SK-N-SH (cell line): ENCODE measurements at regions not wholly inside any gene's neighbourhood (a gene's known extent, or its start where the extent isn't known, plus 50 kb on each side); places are given as distances from the start of the nearest gene placed in this dataset.

Experiments used
- CTCF ChIP-seq: fragments of 200-600 bp; sonication (generic); IDR thresholded peaks from 2 replicates; pipeline ENCODE4 v1.6.1; 2017; ENCODE audit warnings: antibody characterized with exemption, mild to moderate bottlenecking, moderate library complexity
- FOXM1 ChIP-seq: IDR thresholded peaks from 2 replicates; pipeline ENCODE4 v1.4.0; 2012; ENCODE audit warnings: low read depth, mild to moderate bottlenecking
- MXI1 ChIP-seq: IDR thresholded peaks from 2 replicates; pipeline ENCODE4 v1.6.1; 2012; ENCODE audit warnings: mild to moderate bottlenecking, low read depth, low read length, improper control_type of control experiment
- RAD21 ChIP-seq: IDR thresholded peaks from 2 replicates; pipeline ENCODE4 v1.6.1; 2012; ENCODE audit warnings: mild to moderate bottlenecking, low read length
- SIN3A ChIP-seq: IDR thresholded peaks from 2 replicates; pipeline ENCODE4 v1.6.1; 2012; ENCODE audit warnings: low read depth, mild to moderate bottlenecking, low read length, moderate library complexity, borderline replicate concordance
- TEAD4 ChIP-seq: IDR thresholded peaks from 2 replicates; pipeline ENCODE4 v1.4.0; 2012; ENCODE audit warnings: mild to moderate bottlenecking, borderline replicate concordance; ENCODE audit not compliant: insufficient read depth
- TF ChIP-seq, protein P1 (sequence below): fragments of 150-350 bp; IDR thresholded peaks from 2 replicates; pipeline ENCODE4 v1.6.1; 2017; ENCODE audit warnings: antibody characterized with exemption, low read length, low read depth, borderline replicate concordance

- TF ChIP-seq CTCF (no peak), TEAD4 (no peak), SIN3A (no peak), RAD21 (no peak), MXI1 (no peak), FOXM1 (no peak)
- TF ChIP-seq, protein P1, sequence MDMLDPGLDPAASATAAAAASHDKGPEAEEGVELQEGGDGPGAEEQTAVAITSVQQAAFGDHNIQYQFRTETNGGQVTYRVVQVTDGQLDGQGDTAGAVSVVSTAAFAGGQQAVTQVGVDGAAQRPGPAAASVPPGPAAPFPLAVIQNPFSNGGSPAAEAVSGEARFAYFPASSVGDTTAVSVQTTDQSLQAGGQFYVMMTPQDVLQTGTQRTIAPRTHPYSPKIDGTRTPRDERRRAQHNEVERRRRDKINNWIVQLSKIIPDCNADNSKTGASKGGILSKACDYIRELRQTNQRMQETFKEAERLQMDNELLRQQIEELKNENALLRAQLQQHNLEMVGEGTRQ = no peak
Observed at GRCh38 chr13:110978390-110978789, 63.5 kb upstream of the ANKRD10 start.
